Cardiac muscle cell (in vitro differentiated cells and primary cell): ENCODE measurements at regions not wholly inside any gene's neighbourhood (a gene's known extent, or its start where the extent isn't known, plus 50 kb on each side); places are given as distances from the start of the nearest gene placed in this dataset.

Experiments
- DNase-seq, 2 donors: peaks; one replicate each; pipeline versions ENCODE4 v3.0.0 to v3.0.0-alpha.2; 2010 to 2017; ENCODE audit warnings: low read depth in 1 of 2, low spot score in 1 of 2
- H3K27ac ChIP-seq: fragments of 200-600 bp; sonication (generic); 2 replicates; pipeline ENCODE4 v1.5.1; 2016
- H3K27me3 ChIP-seq: fragments of 200-600 bp; sonication (generic); 2 replicates; pipeline ENCODE4 v1.6.0; 2016; ENCODE audit warnings: control low read depth
- H3K36me3 ChIP-seq: fragments of 200-600 bp; sonication (generic); 2 replicates; pipeline ENCODE4 v1.5.1; 2016; ENCODE audit warnings: control low read depth
- H3K4me1 ChIP-seq: fragments of 200-600 bp; sonication (generic); 2 replicates; pipeline ENCODE4 v1.8.1; 2017; ENCODE audit warnings: low read depth, mild to moderate bottlenecking, mixed run types
- H3K4me3 ChIP-seq: fragments of 200-600 bp; sonication (generic); 2 replicates; pipeline ENCODE4 v1.5.1; 2016; ENCODE audit warnings: mild to moderate bottlenecking
- H3K9me3 ChIP-seq: fragments of 200-600 bp; sonication (generic); 2 replicates; pipeline ENCODE4 v1.5.1; 2017; ENCODE audit warnings: low read depth, mild to moderate bottlenecking, control low read depth
- TF ChIP-seq, protein P1 (sequence below): IDR thresholded peaks from 2 replicates; pipeline ENCODE4 v1.5.1; 2012; ENCODE audit warnings: low read depth, mild to moderate bottlenecking, low read length

DNA sequence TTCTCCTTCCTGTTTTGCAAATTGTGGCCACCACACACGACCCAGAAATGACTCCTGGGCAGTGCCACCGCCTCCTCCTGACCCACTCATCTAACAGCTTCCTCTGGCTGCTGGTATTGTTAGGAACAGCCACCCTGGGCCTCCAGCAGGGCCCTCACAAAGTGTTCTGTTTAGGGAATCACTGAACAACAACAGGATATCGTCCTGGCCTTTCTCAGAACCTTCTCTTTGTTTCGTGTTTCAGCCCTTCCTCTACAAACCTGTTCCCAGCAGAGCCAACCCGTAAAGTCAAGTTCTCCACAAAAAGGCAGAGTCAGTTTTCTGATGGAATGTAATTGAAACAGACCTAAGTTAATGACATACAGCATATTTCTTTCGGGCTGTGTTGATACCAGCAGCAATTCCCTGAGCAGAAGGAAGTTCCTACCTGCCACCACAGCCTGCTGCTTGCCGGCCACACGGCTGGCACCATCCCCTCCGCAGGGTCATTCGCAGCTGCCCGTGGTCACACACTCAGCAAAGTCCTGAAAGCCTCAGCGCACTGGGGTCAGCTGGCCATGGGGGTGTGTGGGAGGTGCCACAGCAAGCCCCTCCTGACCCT is 91.7 kb upstream of the PITRM1 start:
- H3K9me3 ChIP-seq = no peaks in the 10 kb centered on the region
- TF ChIP-seq, protein P1, sequence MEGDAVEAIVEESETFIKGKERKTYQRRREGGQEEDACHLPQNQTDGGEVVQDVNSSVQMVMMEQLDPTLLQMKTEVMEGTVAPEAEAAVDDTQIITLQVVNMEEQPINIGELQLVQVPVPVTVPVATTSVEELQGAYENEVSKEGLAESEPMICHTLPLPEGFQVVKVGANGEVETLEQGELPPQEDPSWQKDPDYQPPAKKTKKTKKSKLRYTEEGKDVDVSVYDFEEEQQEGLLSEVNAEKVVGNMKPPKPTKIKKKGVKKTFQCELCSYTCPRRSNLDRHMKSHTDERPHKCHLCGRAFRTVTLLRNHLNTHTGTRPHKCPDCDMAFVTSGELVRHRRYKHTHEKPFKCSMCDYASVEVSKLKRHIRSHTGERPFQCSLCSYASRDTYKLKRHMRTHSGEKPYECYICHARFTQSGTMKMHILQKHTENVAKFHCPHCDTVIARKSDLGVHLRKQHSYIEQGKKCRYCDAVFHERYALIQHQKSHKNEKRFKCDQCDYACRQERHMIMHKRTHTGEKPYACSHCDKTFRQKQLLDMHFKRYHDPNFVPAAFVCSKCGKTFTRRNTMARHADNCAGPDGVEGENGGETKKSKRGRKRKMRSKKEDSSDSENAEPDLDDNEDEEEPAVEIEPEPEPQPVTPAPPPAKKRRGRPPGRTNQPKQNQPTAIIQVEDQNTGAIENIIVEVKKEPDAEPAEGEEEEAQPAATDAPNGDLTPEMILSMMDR = no peak
- no peak for DNase-seq
- H3K27me3 ChIP-seq = no peaks in the 10 kb centered on the region
- no peaks in the 10 kb centered on the region for H3K36me3 ChIP-seq
- no peak overlapping the region for H3K4me3 ChIP-seq
- H3K27ac ChIP-seq = no peak overlapping the region
- no peaks in the 10 kb centered on the region for H3K4me1 ChIP-seq

DNA sequence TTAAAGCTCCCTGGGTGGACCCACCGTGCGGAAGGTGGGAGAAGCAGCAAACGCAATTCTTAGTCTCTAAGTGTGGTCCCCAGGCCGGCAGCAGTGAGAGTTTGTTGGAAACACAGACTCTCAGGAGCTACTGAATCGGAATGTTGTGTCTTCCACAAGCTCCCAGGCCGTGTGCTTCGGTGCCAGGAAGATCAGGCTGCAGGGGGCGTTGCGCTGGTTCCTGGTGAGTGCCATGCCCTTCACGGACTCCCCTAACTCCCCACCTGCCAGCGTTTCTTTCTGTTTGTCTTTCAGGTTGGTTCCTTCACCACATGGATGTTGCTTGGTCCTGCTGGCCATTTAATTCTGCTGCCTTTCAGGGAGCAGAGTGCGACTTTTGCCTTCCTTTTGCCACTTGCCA is 91.2 kb upstream of the PITRM1 start:
- Histone ChIP-seq H3K4me3 (no peak overlapping the region), H3K27ac (no peak overlapping the region), H3K27me3 (no peaks in the 10 kb centered on the region), H3K4me1 (no peaks in the 10 kb centered on the region), H3K9me3 (no peaks in the 10 kb centered on the region), H3K36me3 (no peaks in the 10 kb centered on the region)
- TF ChIP-seq, protein P1 = no peak
- no peak for DNase-seq

DNA sequence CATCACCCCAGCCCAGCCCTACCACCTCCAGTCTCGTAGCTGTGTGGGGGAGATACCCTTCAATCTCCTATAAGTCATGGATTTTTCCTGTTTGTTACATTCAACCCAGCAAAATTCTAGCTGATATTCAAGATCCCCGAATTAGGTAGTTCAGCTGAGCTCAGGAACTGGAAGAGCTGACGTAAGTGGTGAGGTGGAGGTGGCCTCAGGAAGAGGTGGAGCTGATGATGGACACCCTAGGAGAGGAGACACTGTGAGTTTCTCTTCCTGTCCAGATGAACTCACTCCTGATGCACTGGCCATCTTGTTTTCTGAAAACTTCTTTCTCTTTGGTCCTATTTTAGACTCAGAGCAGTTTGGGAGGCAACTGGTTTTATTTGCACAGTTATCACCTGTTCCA is 90.5 kb upstream of the PITRM1 start:
- no peak overlapping the region for H3K27ac ChIP-seq
- H3K9me3 ChIP-seq = no peaks in the 10 kb centered on the region
- TF ChIP-seq, protein P1 = no peak
- H3K4me3 ChIP-seq = no peak overlapping the region
- no peaks in the 10 kb centered on the region for H3K27me3 ChIP-seq
- H3K4me1 ChIP-seq = no peaks in the 10 kb centered on the region
- H3K36me3 ChIP-seq = no peaks in the 10 kb centered on the region
- no peak for DNase-seq

DNA sequence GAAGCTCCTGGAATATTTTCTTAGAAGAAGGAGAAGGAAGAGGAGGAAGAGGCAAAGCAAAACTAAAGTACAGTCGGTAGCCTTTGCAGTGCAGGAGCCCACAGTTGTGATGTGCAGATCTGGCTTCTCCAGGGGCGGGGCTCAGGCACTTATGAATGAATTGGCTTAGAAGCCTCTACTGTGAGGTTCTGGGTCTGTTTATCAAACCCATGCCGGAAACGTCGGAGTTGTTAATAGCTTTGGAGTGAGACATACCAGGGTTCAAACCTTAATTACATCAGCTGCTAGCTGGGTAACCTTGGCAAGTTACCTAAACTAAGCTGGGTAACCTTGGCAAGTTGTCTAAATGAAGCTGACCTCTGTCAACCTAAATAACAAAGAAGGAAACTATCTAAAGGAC is 89.3 kb upstream of the PITRM1 start:
- Histone ChIP-seq H3K27me3 (no peaks in the 10 kb centered on the region), H3K4me1 (no peaks in the 10 kb centered on the region), H3K4me3 (no peak overlapping the region), H3K27ac (no peak overlapping the region), H3K9me3 (no peaks in the 10 kb centered on the region), H3K36me3 (no peaks in the 10 kb centered on the region)
- DNase-seq = no peak
- TF ChIP-seq, protein P1 = no peak

DNA sequence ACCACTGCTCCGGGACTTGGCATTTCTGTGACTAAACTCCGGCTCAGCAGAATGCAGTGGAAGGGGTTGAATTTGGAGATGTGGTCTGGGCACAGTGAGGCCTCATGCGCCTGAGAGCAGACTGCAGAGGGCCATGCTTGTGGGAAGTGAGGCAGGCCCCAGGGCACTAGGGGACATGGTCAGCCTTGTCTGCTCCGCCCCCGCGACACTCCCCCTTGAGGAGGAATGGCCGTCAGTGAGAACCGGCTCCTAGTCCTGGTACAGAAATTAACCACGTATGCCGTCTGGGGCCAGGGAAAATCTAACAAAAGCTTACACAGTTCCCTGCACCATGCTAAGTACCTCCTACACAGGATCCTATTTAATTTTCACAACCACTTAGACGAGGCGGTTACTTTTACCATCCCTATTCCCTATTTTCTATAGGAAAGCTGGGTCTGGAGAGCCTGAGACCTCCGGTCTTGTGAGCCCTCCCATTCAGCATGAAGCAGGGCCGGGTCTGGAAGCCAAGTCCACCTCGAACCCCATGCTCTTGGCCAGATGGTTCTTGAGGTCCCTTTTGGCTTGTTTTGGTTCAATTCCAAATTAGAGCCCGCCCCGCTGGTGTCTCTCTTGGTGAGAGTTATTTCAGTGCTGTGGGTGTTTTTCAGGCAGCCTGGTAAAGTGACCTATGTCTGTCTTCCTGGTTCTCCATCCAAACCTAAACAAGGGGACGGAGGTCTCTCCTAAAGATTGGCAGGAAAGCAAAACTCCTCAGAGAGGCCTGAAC is 87.7 kb upstream of the PITRM1 start:
- H3K4me3 ChIP-seq = no peak overlapping the region
- no peaks in the 10 kb centered on the region for H3K9me3 ChIP-seq
- TF ChIP-seq, protein P1 = no peak
- DNase-seq = no peak
- no peaks in the 10 kb centered on the region for H3K36me3 ChIP-seq
- H3K27me3 ChIP-seq = no peaks in the 10 kb centered on the region
- H3K4me1 ChIP-seq = no peaks in the 10 kb centered on the region
- no peak overlapping the region for H3K27ac ChIP-seq
